GM19023 (cell line): ENCODE measurements at regions not wholly inside any gene's neighbourhood (a gene's known extent, or its start where the extent isn't known, plus 50 kb on each side); places are given as distances from the start of the nearest gene placed in this dataset.
"Not testable (repeated sequence)": the region's sequence is repeated elsewhere in the genome, so short reads cannot be mapped to it uniquely, and the experiment has no call there.

ENCODE experiments used
- ATAC-seq: cut with Tn5 transposase; IDR thresholded peaks from one replicate; pipeline ENCODE4 v1.9.1; 2021; ENCODE audit warnings: mild to moderate bottlenecking, moderate library complexity; ENCODE audit not compliant: unreplicated experiment

- ATAC-seq = no peak
These were observed 159.9 kb upstream of the TNFAIP3 start for GRCh38 chr6:137707038-137707589.

- ATAC-seq = no peak
These were observed 159.3 kb upstream of the TNFAIP3 start for GRCh38 chr6:137707590-137708360.

DNA sequence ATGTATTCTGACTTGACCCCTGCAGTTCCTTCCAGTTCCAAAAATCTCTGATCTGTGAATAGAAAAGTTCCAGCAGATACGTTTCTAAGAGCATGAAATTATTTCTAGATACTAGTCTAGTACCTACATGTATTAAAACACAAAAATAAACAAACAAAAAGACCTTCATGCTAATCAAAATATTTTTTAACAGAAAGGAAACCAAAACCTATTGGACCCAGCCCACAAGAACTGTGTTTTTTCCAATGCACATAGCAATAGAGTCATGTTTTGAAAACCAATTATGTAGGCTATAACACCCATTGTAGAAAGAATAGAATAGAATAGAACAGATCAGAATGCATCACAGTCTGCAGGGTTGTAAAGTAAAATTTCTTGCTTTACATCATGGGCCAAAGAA is 158.6 kb upstream of the TNFAIP3 start:
- no peak for ATAC-seq

- no peak for ATAC-seq
These were observed 157.4 kb upstream of the TNFAIP3 start for GRCh38 chr6:137709424-137710236.

- no peak for ATAC-seq
These were observed 155.1 kb upstream of the TNFAIP3 start for GRCh38 chr6:137711972-137712371.

- ATAC-seq = no peak
These were observed 154.5 kb upstream of the TNFAIP3 start for GRCh38 chr6:137712587-137712986.

DNA sequence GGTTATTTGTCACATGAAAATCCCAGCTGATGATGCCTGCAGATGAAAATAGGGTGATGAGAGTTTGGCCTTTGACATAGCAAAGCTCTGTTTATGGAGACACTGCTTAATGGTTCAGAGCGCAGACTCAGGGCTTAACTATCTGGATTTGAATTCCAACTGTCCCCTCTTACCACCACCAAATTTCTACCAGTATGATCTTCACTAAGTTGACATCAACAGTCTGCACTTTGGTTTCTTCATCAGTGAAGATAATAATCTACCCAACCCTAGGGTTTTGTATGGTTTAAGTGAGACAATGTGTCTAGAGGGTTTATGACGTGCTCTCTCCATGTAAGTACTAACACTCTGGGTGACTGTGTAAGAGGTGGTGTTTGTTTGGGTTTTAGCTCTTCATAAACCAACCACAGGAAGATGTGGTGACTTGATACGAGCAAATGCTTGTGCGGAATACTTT is 151.4 kb upstream of the TNFAIP3 start:
- no peak for ATAC-seq

GRCh38 chr6:137717074-137718073 is 149.7 kb upstream of the TNFAIP3 start:
- no peak for ATAC-seq

GRCh38 chr6:137718903-137719302 is 148.2 kb upstream of the TNFAIP3 start:
- not testable (repeated sequence) for ATAC-seq

GRCh38 chr6:137722749-137723272 is 144.2 kb upstream of the TNFAIP3 start:
- no peak for ATAC-seq

GRCh38 chr6:137723273-137724017 is 143.6 kb upstream of the TNFAIP3 start:
- no peak for ATAC-seq

- no peak for ATAC-seq
These were observed 143.0 kb upstream of the TNFAIP3 start for GRCh38 chr6:137724018-137724403.

DNA sequence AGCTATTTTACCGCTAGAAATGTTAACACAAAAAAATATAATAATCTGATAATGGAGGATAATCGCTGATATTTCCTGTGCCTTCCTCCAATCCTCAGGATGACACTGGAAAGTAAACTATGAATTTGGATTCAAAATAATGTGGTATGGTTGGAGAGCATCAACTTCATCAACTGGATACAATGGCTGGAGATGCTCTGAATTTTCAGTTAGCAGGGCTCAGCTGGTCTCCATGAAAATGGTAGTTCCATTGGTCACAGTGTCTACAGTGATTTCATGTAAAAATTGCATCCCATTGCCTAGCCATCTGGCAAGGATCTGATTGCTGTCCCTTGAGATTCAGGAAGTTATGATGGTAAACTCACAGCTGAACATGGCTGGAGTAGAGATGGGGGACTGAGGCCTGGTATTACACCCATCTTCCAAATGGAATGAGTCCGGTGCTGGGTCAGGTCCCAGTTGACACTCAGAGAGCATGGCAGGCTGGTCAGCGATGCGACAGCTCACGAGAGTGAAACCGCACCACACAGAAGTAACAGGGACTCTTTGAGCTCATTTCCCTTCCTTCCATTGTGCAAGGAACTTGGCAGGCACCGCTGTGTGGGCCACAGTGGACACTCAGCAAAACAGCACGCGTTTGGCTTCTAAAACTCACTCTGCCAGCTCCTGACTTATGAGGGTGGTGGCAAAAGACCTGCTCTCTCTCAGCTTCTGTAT is 142.4 kb upstream of the TNFAIP3 start:
- no peak for ATAC-seq

DNA sequence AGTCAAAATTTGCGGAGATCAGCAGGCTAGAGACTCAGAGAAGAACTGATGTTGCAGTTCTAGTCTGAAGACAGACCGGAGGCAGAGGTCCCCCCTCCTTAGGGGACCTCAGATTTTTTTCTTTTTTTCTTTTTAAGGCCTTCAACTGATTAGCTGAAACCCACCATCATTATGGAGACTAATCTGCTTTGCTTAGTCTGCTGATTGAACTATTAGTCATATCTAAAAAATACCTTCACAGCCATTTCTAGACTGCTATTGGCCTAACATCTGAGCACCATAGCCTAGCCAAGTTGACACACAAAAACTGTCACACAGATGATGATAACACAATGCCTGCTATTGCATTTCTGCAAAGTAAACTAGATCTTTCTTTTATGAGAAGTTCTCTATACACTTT is 141.1 kb upstream of the TNFAIP3 start:
- no peak for ATAC-seq

- no peak for ATAC-seq
These were observed 140.5 kb upstream of the TNFAIP3 start for GRCh38 chr6:137726582-137726981.

DNA sequence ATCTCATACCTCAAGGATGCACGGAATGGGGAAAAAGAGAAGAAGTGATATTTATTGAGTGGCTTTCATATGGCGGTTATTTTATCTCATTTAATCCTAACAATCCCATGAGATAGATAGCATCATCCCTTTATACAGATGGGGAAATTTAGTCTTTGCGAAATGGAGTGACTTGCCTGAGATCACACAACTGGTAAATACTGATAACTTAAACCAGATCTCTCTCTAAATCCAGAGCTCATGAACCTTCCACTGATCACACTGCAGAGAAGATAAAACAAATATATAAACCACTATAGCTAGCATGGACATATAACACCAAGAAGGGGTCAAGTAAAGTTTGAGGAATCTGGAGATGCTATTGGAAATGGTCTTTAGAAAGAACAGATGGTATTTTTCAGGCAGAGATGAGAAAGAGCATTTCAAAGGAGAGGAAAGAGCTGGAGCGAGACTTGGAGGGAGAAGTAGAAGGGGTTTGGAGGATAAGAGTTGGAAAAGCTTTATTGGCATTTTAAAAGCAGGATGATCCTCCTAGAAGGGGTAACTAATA is 139.8 kb upstream of the TNFAIP3 start:
- no peak for ATAC-seq

DNA sequence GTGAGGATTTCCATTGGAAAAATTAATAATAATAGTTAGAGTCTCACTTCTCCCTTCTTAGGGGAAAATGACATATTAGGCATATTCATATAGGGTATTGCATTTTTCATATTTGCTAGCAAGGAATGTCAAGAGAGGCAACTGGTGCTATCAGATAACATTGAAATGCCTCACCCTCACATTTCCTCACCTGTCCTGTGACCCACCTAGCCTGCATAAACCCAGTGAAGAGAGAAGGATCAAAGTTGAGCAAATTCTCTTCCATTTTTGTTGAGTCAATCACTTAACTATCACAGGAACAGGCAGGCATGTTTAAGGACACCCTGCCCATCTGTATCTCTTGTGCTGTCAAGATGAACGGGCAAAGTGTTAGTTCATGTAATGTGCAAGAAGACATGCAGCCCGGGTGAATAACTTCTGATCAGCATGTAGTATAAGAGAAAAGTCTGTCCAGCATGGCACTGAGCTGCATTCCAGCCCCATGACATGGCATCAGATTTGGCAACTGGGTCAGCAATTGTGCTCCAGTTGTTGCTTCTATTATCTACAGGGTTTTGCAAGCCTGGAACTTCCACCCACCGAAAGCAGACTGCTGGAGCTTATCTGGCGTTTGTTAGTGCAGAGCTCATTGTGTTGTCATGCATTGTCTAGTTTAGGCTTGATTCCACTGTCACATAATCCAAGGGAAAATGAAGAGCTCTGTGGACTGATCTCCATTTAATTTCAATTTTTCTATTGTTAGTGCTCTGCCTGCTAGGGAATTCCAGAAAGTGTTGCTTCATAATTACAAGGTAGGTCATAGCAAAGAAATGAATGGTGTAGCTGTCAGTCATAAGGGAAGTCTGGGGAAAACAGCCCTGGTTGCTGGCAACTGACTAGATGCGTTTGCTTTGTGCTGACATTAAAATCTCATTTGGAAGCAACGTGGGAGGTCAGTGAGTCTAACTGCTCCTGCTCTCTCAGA is 138.4 kb upstream of the TNFAIP3 start:
- no peak for ATAC-seq
